HG03354 (cell line): ENCODE measurements at regions not wholly inside any gene's neighbourhood (a gene's known extent, or its start where the extent isn't known, plus 50 kb on each side); places are given as distances from the start of the nearest gene placed in this dataset.

Experiments
- ATAC-seq: cut with Tn5 transposase; IDR thresholded peaks from one replicate; pipeline ENCODE4 v1.9.1; 2021; ENCODE audit warnings: mild to moderate bottlenecking; ENCODE audit not compliant: unreplicated experiment, poor library complexity, severe bottlenecking

DNA sequence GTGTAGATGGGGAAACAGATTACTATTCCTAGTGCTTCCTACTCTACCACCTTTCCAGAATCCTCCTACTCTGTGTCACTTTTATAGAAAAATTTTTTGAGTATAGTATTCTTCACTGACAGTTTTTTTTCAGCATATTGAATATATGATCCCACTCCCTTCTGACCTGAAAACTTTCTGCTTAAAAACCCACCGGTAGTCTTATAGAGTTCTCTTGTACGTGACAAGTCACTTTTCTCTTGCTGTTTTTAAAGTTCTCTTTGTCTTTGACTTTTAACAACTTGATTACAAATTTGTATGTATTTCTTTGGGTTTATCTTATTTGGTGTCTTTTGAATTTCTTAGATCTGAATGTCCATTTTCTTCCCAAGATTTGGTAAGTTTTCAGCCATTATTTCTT lies 133.6 kb upstream of the SLC38A2 start:
- no peak for ATAC-seq

DNA sequence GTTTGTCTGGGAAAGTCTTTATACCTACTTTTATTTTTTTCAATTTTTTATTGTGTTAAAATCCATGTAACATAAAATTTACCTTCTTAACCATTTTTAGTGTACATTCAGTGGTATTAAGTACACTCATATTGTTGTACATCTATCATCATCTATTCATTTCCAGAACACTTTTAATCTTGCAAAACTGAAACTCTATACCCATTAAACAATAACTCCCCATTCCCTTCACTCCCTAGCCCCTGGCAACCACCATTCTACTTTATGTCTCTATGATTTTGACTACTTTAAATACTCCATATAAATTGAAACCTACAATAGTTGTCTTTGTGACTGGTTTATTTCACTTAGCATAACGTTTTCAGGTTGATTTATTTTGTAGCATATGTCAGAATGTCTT lies 131.9 kb upstream of the SLC38A2 start:
- no peak for ATAC-seq

DNA sequence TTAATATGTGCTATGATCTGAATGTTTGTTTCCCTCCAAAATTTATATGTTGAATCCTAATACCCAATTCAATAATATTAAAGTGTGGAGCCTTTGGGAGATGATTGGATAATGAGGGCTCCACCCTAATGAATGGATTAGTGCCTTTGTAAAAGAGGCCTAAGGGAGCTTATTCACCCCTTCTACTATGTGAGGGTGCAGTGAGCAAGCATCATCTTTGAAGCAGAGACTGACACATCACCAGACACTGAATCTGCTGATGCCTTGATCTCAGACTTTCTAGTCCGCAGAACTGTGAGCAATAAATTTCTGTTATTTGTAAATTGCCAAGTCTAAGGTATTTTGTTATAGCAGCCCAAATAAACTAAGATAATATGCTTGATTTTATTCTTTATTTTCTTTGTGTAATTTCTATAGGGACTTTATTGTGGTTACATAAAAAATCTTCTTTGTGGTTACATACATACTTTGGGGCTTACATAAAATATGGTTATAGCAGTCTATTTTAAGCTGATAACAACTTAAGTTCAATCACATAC lies 131.1 kb upstream of the SLC38A2 start:
- ATAC-seq = no peak

DNA sequence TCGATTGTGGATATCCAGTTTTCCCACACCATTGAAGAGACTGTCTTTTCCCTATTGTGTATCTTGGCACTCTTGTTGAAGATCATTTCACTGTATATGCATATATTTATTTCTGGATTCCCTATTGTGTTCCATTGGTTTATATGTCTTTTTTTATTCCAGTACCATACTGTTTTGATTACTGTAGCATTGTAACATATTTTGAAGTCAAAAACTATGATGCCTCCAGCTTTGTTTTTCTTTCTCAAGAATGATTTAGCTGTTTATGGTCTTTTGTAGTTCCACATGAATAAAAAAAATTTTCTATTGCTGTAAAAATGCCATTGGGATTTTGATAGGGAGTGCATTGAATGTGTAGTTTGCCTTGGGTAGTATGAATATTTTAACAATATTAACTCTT lies 128.1 kb upstream of the SLC38A2 start:
- no peak for ATAC-seq

DNA sequence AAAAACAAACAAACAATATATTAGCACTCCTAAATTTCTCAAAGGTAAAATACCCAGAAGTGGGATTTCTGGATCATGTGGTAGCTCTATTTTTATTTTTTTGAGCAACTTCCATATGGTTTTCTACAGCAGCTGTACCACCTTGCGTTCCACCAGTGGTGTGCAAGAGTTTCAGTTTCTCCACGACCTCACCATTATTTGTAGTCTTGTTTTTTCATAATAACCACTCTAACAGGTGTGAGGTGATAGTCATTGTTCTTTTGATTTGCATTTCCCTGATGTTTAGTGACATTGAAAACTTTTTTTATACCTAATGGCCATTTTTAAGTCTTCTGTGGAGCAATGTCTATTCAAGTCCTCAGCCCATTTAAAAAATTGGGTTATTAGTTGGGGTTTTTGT lies 127.3 kb upstream of the SLC38A2 start:
- peak; percentile 99 for ATAC-seq

DNA sequence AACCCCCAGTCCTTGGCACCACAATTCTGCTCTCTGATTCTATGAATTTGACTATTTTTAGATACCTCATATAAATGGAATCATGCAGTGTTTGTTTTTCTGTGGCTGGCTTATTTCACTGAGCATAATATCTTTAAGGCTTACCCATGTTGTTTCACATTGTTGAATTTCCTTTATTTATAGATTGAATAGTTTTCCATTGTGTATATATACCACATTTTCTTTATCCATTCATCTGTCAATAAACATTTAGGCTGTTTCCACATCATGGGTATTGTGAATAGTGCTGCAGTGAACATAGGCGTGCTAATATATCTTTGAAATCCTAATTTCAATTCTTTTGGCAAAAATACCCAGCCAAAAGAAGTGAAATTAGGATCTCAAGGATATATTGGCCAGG lies 126.7 kb upstream of the SLC38A2 start:
- ATAC-seq = no peak

DNA sequence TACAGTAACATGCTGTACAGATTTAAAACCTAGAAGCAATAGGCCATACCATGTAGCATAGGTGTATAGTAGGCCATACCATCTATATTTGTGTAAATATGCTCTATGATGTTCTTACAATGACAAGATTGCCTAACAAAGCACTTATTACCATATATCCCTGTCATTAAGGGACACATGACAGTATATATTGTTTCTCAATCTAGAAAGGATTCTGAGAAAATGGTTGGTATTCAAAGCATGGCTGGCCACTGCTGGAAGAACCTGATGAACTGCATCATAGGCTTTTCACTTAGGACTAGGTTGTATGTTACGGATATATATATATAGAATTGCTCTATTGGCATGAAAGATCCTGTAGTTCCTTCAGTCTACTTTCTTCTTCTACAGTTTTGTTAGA lies 125.2 kb upstream of the SLC38A2 start:
- no peak for ATAC-seq

DNA sequence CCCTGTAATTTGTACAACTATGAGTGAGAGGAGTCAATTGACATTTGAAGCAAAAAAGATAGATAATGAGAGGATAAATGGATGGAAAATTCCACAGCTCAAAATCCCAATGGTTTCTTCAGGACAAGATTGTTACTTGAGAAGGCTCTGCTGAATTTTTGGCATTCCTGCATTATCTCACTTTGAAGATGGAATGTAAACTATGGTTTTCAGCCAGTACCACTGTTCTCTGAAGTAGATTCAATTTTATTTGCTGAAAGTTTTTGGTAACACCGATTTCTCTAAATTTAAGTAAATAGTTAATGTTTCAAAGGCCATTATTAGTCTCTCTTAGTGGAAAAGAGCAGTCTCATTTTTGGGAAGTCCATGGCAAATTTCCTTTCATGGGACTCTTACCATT lies 121.9 kb upstream of the SLC38A2 start:
- ATAC-seq = no peak

DNA sequence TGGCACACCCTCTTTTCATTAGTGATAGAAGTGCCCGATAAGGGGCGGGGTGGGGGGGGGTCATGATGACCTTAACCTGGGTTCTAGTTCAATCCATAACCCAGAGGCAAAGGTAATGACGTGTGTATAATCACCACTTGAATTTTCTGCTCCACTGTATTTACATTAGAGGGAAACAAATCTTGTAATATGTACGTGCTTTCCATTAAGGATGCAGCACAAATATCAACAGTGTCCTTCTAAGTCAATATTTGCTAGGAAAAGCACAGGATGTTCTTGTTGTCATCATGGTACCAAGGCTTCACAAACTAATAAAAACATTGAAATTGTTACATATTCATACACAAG lies 121.2 kb upstream of the SLC38A2 start:
- no peak for ATAC-seq

DNA sequence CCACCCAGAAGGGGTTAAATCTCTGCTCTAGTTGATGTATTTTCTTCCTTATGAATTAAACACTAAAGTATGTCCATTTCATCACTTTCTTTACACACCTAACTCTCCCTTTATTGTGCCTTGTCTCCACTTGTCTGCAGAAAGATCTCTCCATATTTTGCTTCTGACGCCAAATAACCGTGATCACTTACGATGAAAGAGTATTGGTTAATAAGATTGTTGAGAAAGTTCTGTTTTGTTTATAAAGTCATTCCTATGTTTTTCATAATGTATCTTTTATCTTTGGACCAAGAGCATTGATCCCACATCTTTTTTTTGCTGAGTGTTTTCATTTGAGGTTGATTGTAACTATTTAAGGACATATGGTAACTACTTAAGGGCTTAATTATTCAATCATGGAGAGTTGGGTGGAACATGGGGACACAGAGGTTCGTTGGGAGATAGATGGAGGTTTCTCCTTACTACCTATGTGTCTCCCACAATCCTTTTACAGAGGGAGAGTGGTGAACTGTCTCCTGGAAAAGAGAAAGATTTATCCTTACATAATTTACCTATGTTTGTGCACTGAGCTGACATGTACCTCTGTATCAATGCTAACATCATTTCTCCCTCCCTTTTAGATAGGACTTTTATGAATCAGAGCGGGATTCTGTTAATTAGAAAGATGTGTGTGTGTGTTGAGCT lies 120.7 kb upstream of the SLC38A2 start:
- ATAC-seq = no peak

DNA sequence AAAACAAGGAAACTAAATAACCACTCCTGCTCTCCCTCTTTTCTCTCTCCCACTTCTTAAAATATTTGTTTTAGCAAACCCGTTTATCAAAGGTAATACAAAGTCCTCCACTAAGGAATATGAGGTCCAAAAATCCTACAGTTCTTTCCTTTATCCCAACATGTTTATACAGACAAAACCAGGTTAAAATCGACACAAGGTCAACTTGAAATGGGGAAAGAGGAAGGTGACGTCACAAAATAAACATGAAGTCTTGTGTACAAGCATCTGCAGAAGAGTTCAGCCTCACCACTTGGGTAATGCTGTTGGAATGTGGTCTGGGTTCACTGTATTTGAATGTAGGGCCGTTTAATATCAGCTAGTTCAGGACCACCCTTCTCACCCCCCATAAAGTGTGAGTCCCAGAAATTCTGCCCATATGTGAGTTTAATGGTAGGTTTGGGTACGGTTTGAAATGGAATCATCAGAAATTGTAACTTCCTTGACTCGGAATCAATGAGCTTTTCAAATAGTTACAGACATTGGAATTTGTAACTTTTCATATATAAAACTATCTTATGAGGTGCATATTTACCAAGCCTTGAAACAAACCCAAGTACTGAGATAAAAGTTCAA lies 120.0 kb upstream of the SLC38A2 start:
- ATAC-seq = no peak

DNA sequence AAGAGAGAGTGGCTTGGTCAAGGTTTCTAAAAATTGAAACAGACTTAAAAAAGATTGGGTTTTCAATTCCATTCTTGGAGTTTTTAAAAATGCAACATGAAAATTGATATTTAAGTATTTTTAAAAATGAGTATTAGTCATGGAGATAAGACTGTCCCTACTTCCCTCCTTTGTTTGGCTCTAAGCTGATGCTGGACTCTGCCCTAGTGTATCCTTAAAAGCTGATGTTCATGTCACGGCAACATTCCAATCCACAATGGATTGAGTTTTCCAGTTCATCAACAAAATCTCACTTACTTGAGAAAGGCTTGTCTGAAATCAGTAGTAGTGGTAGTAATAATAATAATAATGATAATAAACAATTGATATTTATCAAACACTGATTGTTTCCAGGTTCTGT lies 119.0 kb upstream of the SLC38A2 start:
- ATAC-seq = no peak

DNA sequence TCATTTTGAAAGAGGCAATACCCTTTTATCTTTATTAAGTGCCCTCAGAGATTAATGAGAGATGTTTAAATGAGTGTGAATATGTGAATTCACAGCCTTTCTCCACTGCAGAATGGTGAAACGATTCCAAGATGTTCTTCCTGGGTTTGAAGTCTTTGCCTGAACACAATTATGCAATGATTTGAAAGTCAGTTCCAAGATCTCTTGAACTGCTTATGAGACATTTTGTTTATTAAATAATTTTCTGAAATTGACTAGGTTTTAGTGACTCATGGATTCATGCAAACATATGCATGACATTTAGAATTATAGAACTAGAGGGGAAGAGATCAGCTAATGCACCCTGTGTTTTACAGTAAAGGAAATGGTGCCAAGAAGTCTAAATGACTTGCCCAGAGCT lies 118.1 kb upstream of the SLC38A2 start:
- no peak for ATAC-seq

DNA sequence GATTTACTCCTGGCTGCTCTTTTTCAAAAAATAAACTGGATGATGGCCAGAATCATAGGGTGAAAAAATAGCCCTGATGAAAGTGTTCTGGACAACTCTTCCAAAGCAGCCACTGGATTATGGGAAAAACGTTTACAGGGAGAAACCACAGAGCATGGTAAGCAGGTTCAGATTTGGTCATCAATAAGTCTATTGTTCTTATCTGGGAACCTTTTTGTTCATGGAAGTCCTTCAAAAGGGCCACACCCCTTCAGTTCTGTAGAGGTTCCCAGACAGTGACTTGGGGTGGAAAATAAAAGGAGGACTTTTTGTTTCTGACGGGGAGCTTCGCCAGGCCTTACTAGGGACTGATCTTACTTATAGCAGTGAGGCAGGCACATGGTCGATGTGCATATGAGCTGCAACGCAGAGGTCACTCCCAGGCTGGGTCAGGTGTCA lies 117.4 kb upstream of the SLC38A2 start:
- no peak for ATAC-seq

DNA sequence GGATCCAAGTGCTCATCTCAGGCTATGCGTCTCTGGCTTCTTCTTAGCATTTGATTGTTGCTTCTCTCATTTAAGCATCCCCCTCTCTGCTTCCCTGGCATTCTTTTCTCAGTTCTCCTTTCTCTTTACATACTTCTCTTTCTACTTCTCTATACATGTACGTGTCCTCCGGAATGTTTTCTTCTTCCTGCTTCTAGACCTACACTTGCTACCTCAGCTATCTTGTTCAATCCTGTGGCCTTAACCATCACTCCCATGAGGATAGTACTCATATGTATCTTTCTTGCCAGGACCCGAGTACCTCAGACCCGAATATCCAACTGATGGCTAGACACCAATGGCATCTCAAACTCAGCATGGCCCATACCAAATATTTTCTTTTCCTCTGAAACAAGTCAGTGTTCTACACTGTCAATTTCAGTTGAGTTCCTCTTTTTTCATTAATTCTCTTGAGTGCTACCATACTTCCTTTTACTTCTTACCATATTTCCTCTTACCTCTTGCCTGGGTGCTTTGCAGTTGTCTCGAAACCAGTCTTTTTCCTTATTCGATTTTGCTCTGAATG lies 115.1 kb upstream of the SLC38A2 start:
- peak; percentile 66 for ATAC-seq

DNA sequence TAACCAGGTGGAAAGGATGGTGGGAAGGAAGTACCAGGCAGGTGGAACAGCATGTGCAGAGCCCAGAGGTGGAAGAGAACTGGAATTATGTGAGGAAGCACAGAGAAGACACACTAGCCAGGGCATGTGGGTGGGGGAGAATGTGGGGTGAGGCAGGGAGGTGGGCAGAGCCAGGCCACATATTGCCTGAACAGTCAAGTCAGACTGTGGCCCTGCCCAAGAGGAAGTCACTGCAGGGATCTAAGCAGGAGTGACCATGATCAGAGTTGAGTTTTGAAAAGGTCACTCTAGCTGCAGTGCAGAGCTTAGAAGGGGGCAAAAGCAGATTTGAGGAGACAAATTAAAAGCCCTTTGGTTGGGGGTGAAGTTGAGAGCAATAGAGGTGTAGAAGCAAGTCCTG lies 114.0 kb upstream of the SLC38A2 start:
- no peak for ATAC-seq

DNA sequence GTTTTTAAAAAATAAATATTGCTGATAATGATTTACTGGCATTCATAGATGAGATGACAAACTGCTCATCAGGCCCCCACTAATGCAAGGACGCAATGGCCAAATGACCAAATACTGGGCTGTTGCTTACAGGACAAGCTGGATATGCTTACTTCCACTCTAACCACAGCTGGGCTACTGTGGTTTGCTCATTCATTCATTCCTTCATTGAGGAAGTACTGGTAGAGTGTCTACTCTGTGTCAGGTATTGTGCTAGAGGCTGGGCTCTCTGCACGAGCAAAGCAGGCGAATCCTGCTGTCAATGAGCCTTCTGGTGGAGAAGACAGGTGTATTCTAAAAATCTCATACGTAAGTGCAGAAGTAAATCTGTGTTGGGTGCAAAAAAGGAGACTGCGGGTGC lies 113.3 kb upstream of the SLC38A2 start:
- ATAC-seq = no peak

DNA sequence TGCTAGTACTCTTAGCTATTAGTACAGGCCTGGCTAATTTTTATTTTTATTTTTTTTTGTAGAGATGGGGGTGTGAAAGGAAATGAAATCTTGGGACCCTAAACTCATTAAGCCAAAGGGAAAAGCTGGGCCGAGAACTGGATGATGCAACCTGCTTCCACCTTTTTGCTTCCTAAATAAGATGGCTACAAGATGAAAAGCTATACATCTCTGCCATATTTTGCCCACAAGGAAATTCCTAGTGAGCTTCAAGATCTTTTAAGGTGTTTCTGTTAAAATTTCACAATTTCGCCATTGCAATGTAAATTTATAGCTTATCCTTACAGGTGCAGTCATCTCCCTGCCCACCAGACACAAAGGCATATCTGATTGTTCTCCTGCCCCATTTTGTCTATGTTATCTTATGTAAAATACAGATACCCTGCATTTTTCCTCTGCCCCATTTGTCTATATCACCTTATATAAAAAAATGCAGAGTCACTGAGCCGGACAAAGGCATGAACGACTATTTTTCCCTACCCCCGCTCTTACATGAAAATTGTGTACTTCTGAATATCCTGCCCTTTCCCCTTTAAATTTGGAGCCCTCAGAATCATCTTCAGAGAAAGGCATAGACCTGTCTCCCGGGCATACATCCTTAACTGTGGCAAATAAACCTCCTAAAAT lies 112.0 kb upstream of the SLC38A2 start:
- no peak for ATAC-seq

DNA sequence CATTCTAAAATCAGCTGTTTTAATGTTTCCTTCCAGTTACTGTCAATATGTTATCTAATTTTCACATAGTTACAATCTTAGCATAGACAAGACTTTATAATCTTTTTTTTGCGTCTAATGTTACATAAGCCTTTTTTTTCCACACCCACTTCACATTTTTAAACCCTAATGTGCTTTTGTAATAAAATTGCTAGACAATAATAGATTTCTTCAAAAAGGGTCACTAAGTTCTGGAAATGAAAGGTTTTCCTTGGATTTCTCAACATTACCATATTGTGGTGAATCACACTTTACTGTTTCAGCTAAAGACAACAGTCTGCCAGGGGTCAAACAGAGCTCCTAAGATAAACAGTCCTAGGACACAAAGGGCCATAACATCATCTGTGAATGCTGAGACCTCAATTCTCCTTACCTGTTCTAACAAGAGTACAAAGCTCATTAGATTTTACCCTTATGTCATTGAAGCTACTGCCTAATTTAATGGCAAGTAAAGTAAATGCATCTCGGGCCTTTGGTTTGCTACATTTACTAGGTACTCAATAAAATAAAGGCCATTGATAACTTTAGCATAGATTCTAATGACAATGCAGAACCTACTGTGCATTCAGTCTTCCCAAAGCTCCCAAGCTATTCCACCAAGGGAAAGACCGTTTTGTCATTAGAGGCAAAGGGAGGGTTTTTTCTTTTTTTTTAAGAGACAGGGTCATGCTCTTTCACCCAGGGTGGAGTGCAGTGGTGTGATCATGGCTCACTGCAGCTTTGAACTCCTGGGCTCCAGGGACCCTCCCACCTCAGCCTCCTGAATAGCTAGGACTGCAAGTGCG lies 111.2 kb upstream of the SLC38A2 start:
- no peak for ATAC-seq

DNA sequence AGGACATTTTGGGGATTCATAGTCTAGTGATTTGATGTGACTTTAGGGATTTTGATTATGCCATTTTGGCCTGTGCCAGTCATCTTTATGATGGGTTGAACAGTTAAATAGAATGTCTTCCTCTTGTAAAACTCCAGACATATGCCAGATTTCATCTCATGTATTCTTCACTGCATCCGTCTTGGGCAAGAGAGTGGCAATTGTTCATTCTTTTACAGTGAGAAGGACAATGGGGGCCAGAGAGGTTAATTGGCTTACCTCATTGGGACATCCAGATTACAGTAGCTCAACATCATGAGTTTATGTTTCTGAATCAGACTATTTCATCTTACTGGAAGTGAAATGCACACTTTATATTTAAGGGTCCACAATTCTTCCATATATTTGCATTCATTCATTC lies 108.2 kb upstream of the SLC38A2 start:
- ATAC-seq = no peak
